Pancreas (tissue), 10 donors: ENCODE measurements at regions not wholly inside any gene's neighbourhood (a gene's known extent, or its start where the extent isn't known, plus 50 kb on each side); places are given as distances from the start of the nearest gene placed in this dataset.

Source experiments
- ATAC-seq, 4 donors: fragments of 200-7000 bp; cut with Tn5 transposase; one replicate each; pipeline versions ENCODE4 v1.8.0 to v1.9.1; 2020; ENCODE audit warnings: mild to moderate bottlenecking in 4 of 4, moderate library complexity in 4 of 4
- DNase-seq, 6 donors: peaks; one replicate each; pipeline ENCODE4 v3.0.0-alpha.2; 2020
- FAIRE-seq: peaks from 2 replicates; lab custom pipeline; 2012; peaks lifted over from hg19 to GRCh38; lab: Jason Lieb, UNC
- H3K27ac ChIP-seq, 4 donors: fragments of 200-600 bp; sonication (generic); 1 replicate in 3 of 4; 2 replicates in 1 of 4; pipeline versions ENCODE4 v1.5.0 to v1.8.0; 2020
- H3K27me3 ChIP-seq, 4 donors: fragments of 200-600 bp; one replicate each; pipeline ENCODE4 v1.8.0; 2021
- H3K36me3 ChIP-seq, 3 donors: fragments of 200-600 bp; sonication (generic) in 1 of 3; one replicate each; pipeline versions ENCODE4 v1.5.0 to v1.8.0; 2020 to 2021
- H3K4me1 ChIP-seq, 3 donors: fragments of 200-600 bp; one replicate each; pipeline ENCODE4 v1.8.0; 2021
- H3K4me3 ChIP-seq, 4 donors: fragments of 200-600 bp; sonication (generic) in 2 of 4; one replicate each; pipeline versions ENCODE4 v1.5.0 to v1.8.0; 2020 to 2021
- H3K9me3 ChIP-seq, 4 donors: fragments of 200-600 bp; one replicate each; pipeline ENCODE4 v1.8.0; 2021
- CTCF ChIP-seq, 4 donors: fragments of 200-600 bp; sonication (generic) in 3 of 4; IDR thresholded peaks; one replicate each; pipeline versions ENCODE4 v1.5.0 to v1.8.0; 2021; ENCODE audit warnings: antibody characterized with exemption in 4 of 4
- WGBS, 2 donors: extraction: QIAGEN DNeasy Blood & Tissue Kit; methylation state at CpG; one replicate each; pipeline ENCODE4 v1.1.7; 2013; 5-methylcytosine and 5-hydroxymethylcytosine counted together
- intact Hi-C, 3 donors: fragments of 100-400 bp; cut with DNase I; formaldehyde crosslinking; loops; one replicate each; pipeline versions ENCODE4 v1.11.1 to v1.14.2; 2022
- donor health status: healthy with polysubstance abuse.
- donor health status: DM: no; HTN: no; CAD: no; lungs with moderate emphysema.
- donor health status: DM: no; HTN: no; CAD: no.
- donor health status: control.
- donor health status: control.
- donor health status: Bipolar disorder and iron deficiency.
- donor health status: DM: yes; HTN: yes; CAD: no.
- donor health status: DM: no; HTN: no; CAD: no.
- donor health status: DM: no; HTN: no; CAD: no.
- donor health status: DM: yes; HTN: yes; CAD: no.

- ATAC-seq (no peak), DNase-seq (no peak), FAIRE-seq (no peak)
- Histone ChIP-seq H3K4me3 (no peak overlapping the region), H3K27ac (no peak overlapping the region), H3K4me1 (no peaks in the 10 kb centered on the region), H3K9me3 (no peaks in the 10 kb centered on the region), H3K36me3 (no peaks in the 10 kb centered on the region), H3K27me3 (peaks cover 0 to 15% (median 0%) of the 10 kb centered on the region in 4 donors)
- intact Hi-C loops = no loop called here
- 67 to 75% methylated on average over 12 of the region's 12 CpGs for WGBS, 2 donors
- no peak for TF ChIP-seq CTCF (IDR thresholded peaks at IDR 0.05)
Measured at GRCh38 chr22:49674479-49675050, 153.1 kb downstream of the BRD1 start.

GRCh38 chr22:49673048-49673447 is 154.6 kb downstream of the BRD1 start:
- no peak for ATAC-seq
- FAIRE-seq = no peak
- H3K9me3 ChIP-seq = no peaks in the 10 kb centered on the region
- intact Hi-C loops = no loop called here
- H3K27me3 ChIP-seq = peaks cover 0 to 12% (median 3%) of the 10 kb centered on the region in 4 donors
- H3K4me1 ChIP-seq = no peaks in the 10 kb centered on the region
- no peak overlapping the region for H3K4me3 ChIP-seq
- WGBS, 2 donors = 30% methylated on average over 14 of the region's 14 CpGs
- no peak for TF ChIP-seq CTCF (IDR thresholded peaks at IDR 0.05)
- no peaks in the 10 kb centered on the region for H3K36me3 ChIP-seq
- H3K27ac ChIP-seq = no peak overlapping the region
- no peak for DNase-seq

- ATAC-seq (no peak), FAIRE-seq (no peak), DNase-seq (no peak)
- intact Hi-C loops = no loop called here
- WGBS, 2 donors = 36 to 37% methylated on average over 15 to 16 of the region's 17 CpGs
- Histone ChIP-seq H3K27ac (no peak overlapping the region), H3K4me1 (no peaks in the 10 kb centered on the region), H3K36me3 (no peaks in the 10 kb centered on the region), H3K4me3 (no peak overlapping the region), H3K9me3 (no peaks in the 10 kb centered on the region), H3K27me3 (peaks cover 0 to 6% (median 2%) of the 10 kb centered on the region in 4 donors)
- TF ChIP-seq CTCF (IDR thresholded peaks at IDR 0.05) = no peak
Measured at GRCh38 chr22:49672014-49672516, 155.6 kb downstream of the BRD1 start.

- H3K36me3 ChIP-seq = no peaks in the 10 kb centered on the region
- H3K9me3 ChIP-seq = no peaks in the 10 kb centered on the region
- FAIRE-seq (no peak), DNase-seq (no peak), ATAC-seq (no peak)
- intact Hi-C loops = no loop called here
- H3K27me3 ChIP-seq = peaks cover 0 to 6% (median 2%) of the 10 kb centered on the region in 4 donors
- no peak overlapping the region for H3K27ac ChIP-seq
- no peak for TF ChIP-seq CTCF (IDR thresholded peaks at IDR 0.05)
- 11 to 15% methylated on average over 28 of the region's 28 CpGs for WGBS, 2 donors
- no peaks in the 10 kb centered on the region for H3K4me1 ChIP-seq
- H3K4me3 ChIP-seq = no peak overlapping the region
Measured at GRCh38 chr22:49671331-49672013, 156.2 kb downstream of the BRD1 start.
